Activated naive CD4-positive, alpha-beta T cell treated with anti-CD3 and anti-CD28 coated beads for 36 hours (primary cell): ENCODE measurements at regions not wholly inside any gene's neighbourhood (a gene's known extent, or its start where the extent isn't known, plus 50 kb on each side); places are given as distances from the start of the nearest gene placed in this dataset.

Source experiments
- CTCF ChIA-PET: fragments of 350-600 bp; sonication (Branson Sonifier 250); formaldehyde crosslinking; loops from one replicate; lab custom pipeline; 2021; ENCODE audit warnings: antibody characterized with exemption; lab: Charles Lee
- DNase-seq: peaks from one replicate; pipeline ENCODE4 v3.0.0-alpha.2; 2020
- H3K27ac Mint-ChIP-seq: one replicate; pipeline ENCODE4 v1.8.0; 2021; ENCODE audit warnings: mild to moderate bottlenecking, mixed read lengths
- H3K27me3 Mint-ChIP-seq: one replicate; pipeline ENCODE4 v1.8.0; 2021; ENCODE audit warnings: low read depth, mixed read lengths
- H3K36me3 Mint-ChIP-seq: one replicate; pipeline ENCODE4 v1.8.0; 2021; ENCODE audit warnings: low read depth, mixed read lengths
- H3K4me1 Mint-ChIP-seq: one replicate; pipeline ENCODE4 v1.8.0; 2021; ENCODE audit warnings: low read depth, mixed read lengths
- H3K4me3 Mint-ChIP-seq: one replicate; pipeline ENCODE4 v1.8.0; 2021; ENCODE audit warnings: mild to moderate bottlenecking, moderate library complexity, mixed read lengths
- H3K9me3 Mint-ChIP-seq: one replicate; pipeline ENCODE4 v1.8.0; 2021; ENCODE audit warnings: mixed read lengths
- intact Hi-C: fragments of 100-400 bp; cut with micrococcal nuclease; formaldehyde crosslinking; loops from one replicate; pipeline ENCODE4 v1.15.1; 2023

DNA sequence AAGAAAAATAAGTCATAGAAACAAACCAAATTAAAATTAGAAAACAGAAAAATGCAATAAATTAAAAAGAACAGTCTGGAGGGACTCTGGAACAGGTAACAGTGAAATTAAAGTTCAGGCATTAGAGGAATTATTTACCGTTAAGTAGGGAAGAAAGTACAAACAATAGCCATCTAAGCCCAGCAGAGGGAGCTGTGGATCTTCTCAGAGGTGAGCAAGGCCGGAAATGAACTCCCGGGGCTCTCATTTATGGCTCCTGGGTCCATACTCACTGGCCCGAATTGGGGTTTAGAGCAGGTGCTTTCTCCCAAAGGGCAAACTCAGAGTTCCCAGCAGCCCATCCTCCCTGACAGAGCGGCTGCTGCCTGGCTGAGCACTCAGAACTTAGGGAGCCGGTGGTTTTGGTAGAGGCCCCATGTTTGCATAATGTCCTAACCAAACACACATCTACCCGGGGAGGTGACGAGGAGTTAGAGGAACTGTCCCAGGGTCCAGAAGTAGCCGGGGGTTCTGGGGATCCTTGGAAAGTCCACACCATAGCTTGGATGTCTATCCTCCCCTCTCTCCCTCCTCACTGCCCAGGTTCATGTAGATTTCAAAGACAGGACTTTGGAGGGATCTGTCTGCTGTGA lies 87.8 kb upstream of the VPREB1 start:
- Mint-ChIP-seq H3K4me3 (no peak overlapping the region), H3K27me3 (peaks cover 3% of the 10 kb centered on the region), H3K9me3 (no peaks in the 10 kb centered on the region), H3K27ac (peak overlapping the region; percentile 17), H3K4me1 (peaks cover 7% of the 10 kb centered on the region), H3K36me3 (no peaks in the 10 kb centered on the region)
- CTCF ChIA-PET: interaction anchor here (1.1 to 2.5 kb wide), 9 partner anchors 25 to 95 kb away, joined by 3 to 8 read pairs (median 4); no protein-coding TSS in a partner anchor
- intact Hi-C loops: loop anchor here (1.0 kb wide), 3 partner anchors 38 to 78 kb away; no protein-coding TSS in a partner anchor
- peak; percentile 87 for DNase-seq

DNA sequence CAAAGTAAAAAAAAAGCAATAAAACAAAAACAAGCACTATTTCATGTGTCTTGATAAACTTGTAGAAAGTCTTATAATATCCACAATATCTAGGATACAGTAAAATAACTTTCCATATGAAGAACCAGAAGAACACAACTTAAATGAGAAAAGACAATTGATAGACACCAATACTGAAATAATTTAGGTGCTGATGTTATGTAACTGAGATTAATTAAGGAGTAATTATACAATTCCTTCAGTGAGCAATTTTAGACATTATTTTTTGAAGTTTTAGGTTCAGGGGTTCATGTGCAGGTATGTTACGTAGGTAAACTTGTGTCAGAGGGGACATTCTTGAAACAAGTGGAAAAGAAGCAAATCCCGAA lies 88.3 kb upstream of the VPREB1 start:
- Mint-ChIP-seq H3K9me3 (no peaks in the 10 kb centered on the region), H3K27me3 (peaks cover 8% of the 10 kb centered on the region), H3K4me3 (no peak overlapping the region), H3K4me1 (peaks cover 7% of the 10 kb centered on the region), H3K27ac (no peak overlapping the region), H3K36me3 (no peaks in the 10 kb centered on the region)
- intact Hi-C loops: loop anchor here (1.0 kb wide), 2 partner anchors 54 to 79 kb away; no protein-coding TSS in a partner anchor
- no peak for DNase-seq
- CTCF ChIA-PET: interaction anchor here (1.2 to 2.5 kb wide), 6 partner anchors 39 to 87 kb away, joined by 3 to 8 read pairs (median 4); no protein-coding TSS in a partner anchor

DNA sequence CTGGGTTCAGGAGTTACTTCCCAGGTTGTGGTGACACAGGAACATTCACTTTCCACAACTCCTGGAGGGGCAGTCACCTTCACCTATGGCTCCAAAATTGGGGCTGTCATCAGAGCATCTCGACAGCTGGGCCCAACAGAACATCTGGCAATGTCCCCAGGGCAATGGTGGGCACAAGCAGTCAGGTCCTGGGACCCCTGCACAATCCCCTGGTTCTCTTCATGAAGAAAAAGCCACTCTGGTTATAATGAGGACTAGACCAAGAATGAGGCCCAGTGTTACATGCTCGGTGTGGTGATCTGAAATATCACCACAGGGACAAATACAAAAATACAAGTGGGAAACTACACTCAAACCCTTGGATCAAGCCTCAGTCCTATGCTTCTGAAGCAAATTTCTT lies 89.0 kb upstream of the VPREB1 start:
- no peak for DNase-seq
- peaks cover 10% of the 10 kb centered on the region for H3K27me3 Mint-ChIP-seq
- no peak overlapping the region for H3K27ac Mint-ChIP-seq
- H3K36me3 Mint-ChIP-seq: no peaks in the 10 kb centered on the region
- peaks cover 7% of the 10 kb centered on the region for H3K4me1 Mint-ChIP-seq
- intact Hi-C loops: loop anchor here (1.0 kb wide), 2 partner anchors 55 to 80 kb away; no protein-coding TSS in a partner anchor
- no peaks in the 10 kb centered on the region for H3K9me3 Mint-ChIP-seq
- H3K4me3 Mint-ChIP-seq: no peak overlapping the region
- CTCF ChIA-PET: no interaction called here

- DNase-seq: no peak
- Mint-ChIP-seq H3K27ac (no peak overlapping the region), H3K4me3 (no peak overlapping the region), H3K36me3 (no peaks in the 10 kb centered on the region), H3K4me1 (peaks cover 7% of the 10 kb centered on the region), H3K27me3 (peaks cover 10% of the 10 kb centered on the region), H3K9me3 (no peaks in the 10 kb centered on the region)
- intact Hi-C loops: no loop called here
- CTCF ChIA-PET: no interaction called here
These were observed 89.4 kb upstream of the VPREB1 start for GRCh38 chr22:22155146-22155545.

GRCh38 chr22:22154040-22154439 lies 90.5 kb upstream of the VPREB1 start:
- Mint-ChIP-seq H3K9me3 (no peaks in the 10 kb centered on the region), H3K27me3 (peaks cover 13% of the 10 kb centered on the region), H3K4me3 (no peak overlapping the region), H3K36me3 (no peaks in the 10 kb centered on the region), H3K4me1 (peaks cover 7% of the 10 kb centered on the region), H3K27ac (no peak overlapping the region)
- no peak for DNase-seq
- intact Hi-C loops: no loop called here
- CTCF ChIA-PET: interaction anchor here (1.3 kb wide), 1 partner anchor 43 kb away, joined by 3 read pairs; no protein-coding TSS in a partner anchor

- Mint-ChIP-seq H3K36me3 (no peaks in the 10 kb centered on the region), H3K4me1 (no peaks in the 10 kb centered on the region), H3K27me3 (peaks cover 28% of the 10 kb centered on the region), H3K4me3 (no peak overlapping the region), H3K9me3 (no peaks in the 10 kb centered on the region), H3K27ac (no peak overlapping the region)
- CTCF ChIA-PET: interaction anchor here (0.8 kb wide), 1 partner anchor 57 kb away, joined by 3 read pairs; no protein-coding TSS in a partner anchor
- intact Hi-C loops: no loop called here
- no peak for DNase-seq
These were observed 93.3 kb upstream of the VPREB1 start for GRCh38 chr22:22151308-22151707.

- Mint-ChIP-seq H3K9me3 (no peaks in the 10 kb centered on the region), H3K4me1 (no peaks in the 10 kb centered on the region), H3K36me3 (no peaks in the 10 kb centered on the region), H3K27ac (no peak overlapping the region), H3K27me3 (peaks cover 28% of the 10 kb centered on the region), H3K4me3 (no peak overlapping the region)
- CTCF ChIA-PET: interaction anchor here (0.8 kb wide), 1 partner anchor 57 kb away, joined by 3 read pairs; no protein-coding TSS in a partner anchor
- intact Hi-C loops: no loop called here
- no peak for DNase-seq
These were observed 94.1 kb upstream of the VPREB1 start for GRCh38 chr22:22150457-22150856.

DNA sequence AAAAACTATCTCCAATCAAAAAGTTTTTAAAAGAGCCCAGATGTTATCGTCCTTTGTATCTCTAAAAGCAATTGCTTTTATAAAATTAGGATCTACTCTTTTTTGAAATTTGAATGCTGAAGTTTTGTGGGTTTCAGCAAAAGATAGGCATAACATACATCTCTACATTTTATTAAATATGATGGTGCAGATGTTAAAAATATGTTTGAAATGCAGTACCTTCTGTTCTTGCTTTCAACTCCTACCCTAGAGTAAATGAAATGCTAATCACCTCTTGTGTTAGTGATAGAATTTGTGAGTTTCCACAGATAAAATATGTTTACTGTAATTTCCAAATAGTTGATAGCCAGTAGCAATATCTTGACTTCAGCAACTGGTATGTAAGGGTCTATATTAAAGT lies 95.7 kb upstream of the VPREB1 start:
- CTCF ChIA-PET: no interaction called here
- Mint-ChIP-seq H3K36me3 (no peaks in the 10 kb centered on the region), H3K27ac (no peak overlapping the region), H3K9me3 (no peaks in the 10 kb centered on the region), H3K4me3 (no peak overlapping the region), H3K27me3 (peaks cover 28% of the 10 kb centered on the region), H3K4me1 (no peaks in the 10 kb centered on the region)
- intact Hi-C loops: no loop called here
- no peak for DNase-seq

DNA sequence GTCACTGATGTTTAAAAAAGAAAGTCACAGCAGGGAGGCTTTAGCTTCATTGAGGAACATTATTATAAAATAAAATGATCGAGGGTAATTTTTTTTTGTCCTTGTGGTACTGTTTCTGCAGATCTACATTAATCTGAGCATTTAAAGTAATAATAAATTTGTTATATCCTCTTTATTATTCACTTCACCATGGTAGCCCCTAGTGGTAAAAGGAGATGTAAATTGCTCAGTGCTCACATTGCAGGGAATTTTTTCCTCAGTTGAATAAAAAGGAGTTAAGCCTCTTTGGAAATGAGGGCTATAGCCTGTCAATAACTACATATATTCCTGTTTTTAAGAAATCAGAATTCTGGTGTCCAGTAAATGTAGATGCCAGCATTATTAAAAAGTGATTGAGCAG lies 99.7 kb upstream of the VPREB1 start:
- intact Hi-C loops: no loop called here
- DNase-seq: no peak

DNA sequence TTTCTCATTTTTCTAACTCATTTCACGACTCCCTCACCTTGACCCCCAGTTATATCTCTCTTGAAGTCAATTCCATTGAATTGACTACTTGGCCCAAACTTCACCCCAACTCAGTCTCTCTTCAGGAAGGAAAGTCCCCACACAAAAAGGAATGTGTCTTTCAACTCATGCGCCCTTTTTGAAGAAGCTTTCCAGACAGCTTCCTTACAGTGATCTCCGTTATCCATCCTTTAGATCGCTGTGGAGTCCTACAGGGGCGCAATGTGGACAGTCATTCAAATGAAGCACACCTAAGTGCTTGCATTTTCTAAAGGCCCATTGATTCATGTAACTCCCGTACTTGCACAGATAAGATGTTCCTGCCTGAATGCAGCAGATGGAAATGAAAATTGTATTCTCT lies 101.1 kb upstream of the VPREB1 start:
- no peak for DNase-seq

More for the DNA sequence above, 99.7 kb upstream of the VPREB1 start:
- H3K4me3 Mint-ChIP-seq: no peak overlapping the region
- no peak overlapping the region for H3K27ac Mint-ChIP-seq
- peaks cover 38% of the 10 kb centered on the region for H3K27me3 Mint-ChIP-seq
- no peaks in the 10 kb centered on the region for H3K36me3 Mint-ChIP-seq
- H3K4me1 Mint-ChIP-seq: no peaks in the 10 kb centered on the region
- CTCF ChIA-PET: interaction anchor here (0.9 kb wide), 1 partner anchor 34 kb away, joined by 3 read pairs; no protein-coding TSS in a partner anchor
- H3K9me3 Mint-ChIP-seq: no peaks in the 10 kb centered on the region

GRCh38 chr22:22142661-22143060 lies 101.9 kb upstream of the VPREB1 start:
- Mint-ChIP-seq H3K9me3 (no peaks in the 10 kb centered on the region), H3K36me3 (no peaks in the 10 kb centered on the region), H3K27ac (no peak overlapping the region), H3K27me3 (peaks cover 30% of the 10 kb centered on the region), H3K4me1 (no peaks in the 10 kb centered on the region), H3K4me3 (no peak overlapping the region)
- intact Hi-C loops: no loop called here
- DNase-seq: no peak
- CTCF ChIA-PET: interaction anchor here (0.7 kb wide), 1 partner anchor 81 kb away, joined by 3 read pairs; no protein-coding TSS in a partner anchor

More for the DNA sequence above, 101.1 kb upstream of the VPREB1 start:
- no peak overlapping the region for H3K4me3 Mint-ChIP-seq
- no peaks in the 10 kb centered on the region for H3K4me1 Mint-ChIP-seq
- CTCF ChIA-PET: no interaction called here
- no peak overlapping the region for H3K27ac Mint-ChIP-seq
- peaks cover 35% of the 10 kb centered on the region for H3K27me3 Mint-ChIP-seq
- no peaks in the 10 kb centered on the region for H3K9me3 Mint-ChIP-seq
- intact Hi-C loops: no loop called here
- no peaks in the 10 kb centered on the region for H3K36me3 Mint-ChIP-seq

DNA sequence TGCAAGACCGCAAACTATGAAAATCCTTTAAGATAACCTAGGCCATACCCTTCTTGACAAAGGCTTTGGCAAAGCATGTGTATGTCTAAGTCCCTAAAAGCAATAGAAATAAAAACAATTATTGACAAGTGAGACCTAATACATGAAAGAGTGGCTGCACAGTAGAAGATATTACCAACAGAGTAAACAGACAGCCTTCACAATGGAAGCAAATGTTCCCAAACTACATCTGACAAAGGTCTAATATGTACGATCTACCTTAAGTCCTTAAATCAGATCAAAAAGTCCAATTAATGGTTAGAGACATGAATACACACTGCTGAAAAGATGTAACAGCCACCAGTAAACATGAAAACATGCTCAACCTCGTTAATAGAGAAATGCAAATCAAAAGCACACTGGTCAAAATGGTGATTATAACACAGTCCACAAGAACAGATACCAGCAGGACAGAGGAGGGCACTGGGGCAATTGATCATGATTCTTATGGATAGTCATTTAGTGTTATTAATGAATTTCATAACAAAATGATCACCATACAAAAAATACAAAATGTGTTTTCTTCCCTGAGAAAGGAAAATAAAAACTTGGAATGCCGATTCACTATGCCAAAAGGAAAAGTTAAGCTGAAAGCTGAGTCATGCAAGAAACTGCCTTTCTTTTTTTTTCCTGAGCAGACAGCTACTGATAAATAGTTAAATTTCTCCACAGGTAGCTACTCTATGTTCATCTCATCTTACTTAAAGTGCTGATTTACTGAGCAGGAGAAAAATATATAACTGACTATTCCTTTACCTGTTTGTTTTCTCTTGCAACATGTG lies 102.6 kb upstream of the VPREB1 start:
- H3K9me3 Mint-ChIP-seq: no peaks in the 10 kb centered on the region
- H3K27me3 Mint-ChIP-seq: peaks cover 25% of the 10 kb centered on the region
- intact Hi-C loops: no loop called here
- H3K36me3 Mint-ChIP-seq: no peaks in the 10 kb centered on the region
- CTCF ChIA-PET: interaction anchor here (0.6 kb wide), 1 partner anchor 330 kb away, joined by 3 read pairs; no protein-coding TSS in a partner anchor
- DNase-seq: no peak
- H3K4me3 Mint-ChIP-seq: no peak overlapping the region
- H3K4me1 Mint-ChIP-seq: no peaks in the 10 kb centered on the region
- no peak overlapping the region for H3K27ac Mint-ChIP-seq
